Motor neuron (in vitro differentiated cells): ENCODE measurements at regions not wholly inside any gene's neighbourhood (a gene's known extent, or its start where the extent isn't known, plus 50 kb on each side); places are given as distances from the start of the nearest gene placed in this dataset.

Source experiments
- ATAC-seq, 8 experiments: fragments of 200-7000 bp; cut with Tn5 transposase; replicated peaks in 6 of 8; 2 replicates each; pipeline ENCODE4 v1.8.0; 2021; ENCODE audit warnings: mild to moderate bottlenecking in 8 of 8, moderate library complexity in 8 of 8
- H3K27ac ChIP-seq, 2 donors: fragments of 250-450 bp; sonication (Bioruptor Pico); 2 replicates each; pipeline ENCODE4 v1.9.0; 2021; ENCODE audit warnings: antibody characterized with exemption in 2 of 2, mild to moderate bottlenecking in 2 of 2, moderate library complexity in 1 of 2
- H3K4me1 ChIP-seq, 2 donors: fragments of 250-450 bp; sonication (Bioruptor Pico); replicated peaks in 1 of 2; 2 replicates each; pipeline ENCODE4 v1.6.1; 2021; ENCODE audit warnings: antibody characterized with exemption in 2 of 2, mild to moderate bottlenecking in 2 of 2, moderate library complexity in 1 of 2
- H3K4me3 ChIP-seq, 5 donors: fragments of 250-450 bp; sonication (Bioruptor Pico); 2 replicates each; pipeline ENCODE4 v1.9.0; 2021; ENCODE audit warnings: antibody characterized with exemption in 5 of 5, mild to moderate bottlenecking in 5 of 5, moderate library complexity in 4 of 5
- WGBS, 10 experiments: fragments of 450-650 bp; shearing (Covaris generic); methylation state at CpG; one replicate each; pipeline ENCODE4 v1.0.0; 2022; 5-methylcytosine and 5-hydroxymethylcytosine counted together
- in situ Hi-C, 9 experiments: fragments of 400-800 bp; cut with MboI; loops; one replicate each; pipeline ENCODE4 v1.15.0; 2021; ENCODE audit warnings: low sequenced_read_pairs in 9 of 9, low pct_unique_long_range_greater_than_20kb in 2 of 9; ENCODE audit not compliant: unreplicated experiment in 9 of 9

GRCh38 chr20:61115364-61116065 lies 136.5 kb upstream of the CDH4 start:
- in situ Hi-C loops: no loop called here
- ATAC-seq: peak in 6 of 8 experiments; percentile 28 to 98 (median 92)

GRCh38 chr20:61117725-61118124 lies 134.3 kb upstream of the CDH4 start:
- H3K4me1 ChIP-seq: peaks cover 19 to 20% of the 10 kb centered on the region in 2 donors
- no peak overlapping the region for H3K4me3 ChIP-seq
- in situ Hi-C loops: no loop called here
- H3K27ac ChIP-seq: no peak overlapping the region
- peak in 4 of 8 experiments; percentile 12 to 43 (median 30) for ATAC-seq
- 6 to 73% (median 55%) methylated on average over 1 to 5 of the region's 5 CpGs for WGBS, 10 experiments

More at GRCh38 chr20:61115364-61116065, 136.5 kb upstream of the CDH4 start:
- no peak overlapping the region for H3K27ac ChIP-seq
- 3 to 71% (median 46%) methylated on average over 1 to 8 of the region's 8 CpGs; no CpG with 5 or more reads in 2 of the 10 experiments for WGBS, 10 experiments
- H3K4me1 ChIP-seq: peaks cover 18 to 20% of the 10 kb centered on the region in 2 donors
- no peak overlapping the region for H3K4me3 ChIP-seq

- in situ Hi-C loops: no loop called here
- WGBS, 10 experiments: 30 to 96% (median 86%) methylated on average over 2 to 11 of the region's 14 CpGs; no CpG with 5 or more reads in 1 of the 10 experiments
Observed at GRCh38 chr20:61118429-61119224, 133.4 kb upstream of the CDH4 start.

GRCh38 chr20:61119273-61119672 lies 132.8 kb upstream of the CDH4 start:
- no peak overlapping the region for H3K27ac ChIP-seq
- no peak overlapping the region for H3K4me3 ChIP-seq
- in situ Hi-C loops: no loop called here
- H3K4me1 ChIP-seq: peaks cover 17 to 20% of the 10 kb centered on the region in 2 donors
- no peak for ATAC-seq
- 7 to 100% (median 85%) methylated on average over 1 to 7 of the region's 10 CpGs for WGBS, 10 experiments

More at GRCh38 chr20:61118429-61119224, 133.4 kb upstream of the CDH4 start:
- no peak overlapping the region for H3K4me3 ChIP-seq
- H3K4me1 ChIP-seq: peaks cover 19 to 20% of the 10 kb centered on the region in 2 donors
- peak in 1 of 8 experiments; percentile 11 for ATAC-seq
- no peak overlapping the region for H3K27ac ChIP-seq

GRCh38 chr20:61119794-61120410 lies 132.2 kb upstream of the CDH4 start:
- Histone ChIP-seq H3K27ac (no peak overlapping the region), H3K4me1 (peaks cover 10 to 18% of the 10 kb centered on the region in 2 donors), H3K4me3 (no peak overlapping the region)
- ATAC-seq: no peak
- WGBS, 10 experiments: 25 to 80% (median 53%) methylated on average over 1 to 12 of the region's 12 CpGs; no CpG with 5 or more reads in 1 of the 10 experiments
- in situ Hi-C loops: no loop called here

GRCh38 chr20:61120595-61121515 lies 131.2 kb upstream of the CDH4 start:
- in situ Hi-C loops: no loop called here
- Histone ChIP-seq H3K4me1 (peaks cover 2 to 17% of the 10 kb centered on the region in 2 donors), H3K4me3 (no peak overlapping the region), H3K27ac (no peak overlapping the region)
- 0 to 100% (median 41%) methylated on average over 1 to 5 of the region's 17 CpGs; no CpG with 5 or more reads in 3 of the 10 experiments for WGBS, 10 experiments
- peak; percentile 27 to 96 (median 74) for ATAC-seq

GRCh38 chr20:61121661-61122060 lies 130.4 kb upstream of the CDH4 start:
- no peak for ATAC-seq
- Histone ChIP-seq H3K4me1 (peaks cover 2 to 16% of the 10 kb centered on the region in 2 donors), H3K4me3 (no peak overlapping the region), H3K27ac (no peak overlapping the region)
- in situ Hi-C loops: no loop called here
- 43 to 100% (median 89%) methylated on average over 1 to 7 of the region's 8 CpGs; no CpG with 5 or more reads in 2 of the 10 experiments for WGBS, 10 experiments

- no peak for ATAC-seq
- in situ Hi-C loops: no loop called here
- Histone ChIP-seq H3K4me1 (peaks cover 2 to 11% of the 10 kb centered on the region in 2 donors), H3K27ac (no peak overlapping the region), H3K4me3 (no peak overlapping the region)
- 67 to 83% methylated on average over 2 to 4 of the region's 7 CpGs; no CpG with 5 or more reads in 8 of the 10 experiments for WGBS, 10 experiments
Observed at GRCh38 chr20:61123286-61123685, 128.8 kb upstream of the CDH4 start.

- Histone ChIP-seq H3K4me1 (peaks cover 2 to 11% of the 10 kb centered on the region in 2 donors), H3K27ac (no peak overlapping the region), H3K4me3 (no peak overlapping the region)
- no peak for ATAC-seq
- in situ Hi-C loops: no loop called here
- 38 to 100% (median 87%) methylated on average over 1 to 7 of the region's 16 CpGs; no CpG with 5 or more reads in 4 of the 10 experiments for WGBS, 10 experiments
Observed at GRCh38 chr20:61123751-61124368, 128.2 kb upstream of the CDH4 start.

GRCh38 chr20:61125076-61125475 lies 127.0 kb upstream of the CDH4 start:
- no peak for ATAC-seq
- Histone ChIP-seq H3K4me1 (peaks cover 2 to 9% of the 10 kb centered on the region in 2 donors), H3K27ac (no peak overlapping the region), H3K4me3 (no peak overlapping the region)
- in situ Hi-C loops: no loop called here
- WGBS, 10 experiments: 60 to 100% (median 87%) methylated on average over 1 to 4 of the region's 9 CpGs; no CpG with 5 or more reads in 3 of the 10 experiments

- Histone ChIP-seq H3K4me3 (no peak overlapping the region), H3K27ac (no peak overlapping the region), H3K4me1 (peaks cover 0 to 7% of the 10 kb centered on the region in 2 donors)
- 52 to 100% (median 85%) methylated on average over 2 to 7 of the region's 14 CpGs for WGBS, 10 experiments
- ATAC-seq: peak in 2 of 8 experiments; percentile 16 to 66
- in situ Hi-C loops: no loop called here
Observed at GRCh38 chr20:61125546-61126180, 126.4 kb upstream of the CDH4 start.
